Esophagus squamous epithelium (tissue), 5 donors: ENCODE measurements at regions not wholly inside any gene's neighbourhood (a gene's known extent, or its start where the extent isn't known, plus 50 kb on each side); places are given as distances from the start of the nearest gene placed in this dataset.

Experiments
- DNase-seq: peaks from one replicate; lab custom pipeline; 2025; lab: John Stamatoyannopoulos, UW
- H3K27ac ChIP-seq, 4 donors: fragments of 200-600 bp; sonication (generic); one replicate each; pipeline ENCODE4 v1.5.1; 2016 to 2019; ENCODE audit warnings: mild to moderate bottlenecking in 1 of 4
- H3K27me3 ChIP-seq, 4 donors: fragments of 200-600 bp; sonication (generic); 1 replicate in 3 of 4; 2 replicates in 1 of 4; pipeline versions ENCODE4 v1.5.1 to v1.6.0; 2017 to 2021; ENCODE audit warnings: antibody characterized with exemption in 1 of 4
- H3K36me3 ChIP-seq, 3 donors: fragments of 200-600 bp; sonication (generic); one replicate each; pipeline ENCODE4 v1.5.1; 2016 to 2019
- H3K4me1 ChIP-seq, 3 donors: fragments of 200-600 bp; sonication (generic); one replicate each; pipeline ENCODE4 v1.5.1; 2017 to 2019
- H3K4me3 ChIP-seq, 4 donors: fragments of 200-600 bp; sonication (generic); 1 replicate in 3 of 4; 2 replicates in 1 of 4; pipeline ENCODE4 v1.5.1; 2016 to 2019; ENCODE audit warnings: mild to moderate bottlenecking in 2 of 4, moderate library complexity in 1 of 4
- H3K9me3 ChIP-seq, 3 donors: fragments of 200-600 bp; sonication (generic); one replicate each; pipeline ENCODE4 v1.5.1; 2016 to 2019
- POLR2A ChIP-seq, 4 donors: fragments of 450-650 bp; IDR thresholded peaks; one replicate each; pipeline ENCODE4 v1.6.1; 2017; ENCODE audit warnings: antibody characterized with exemption in 4 of 4, mild to moderate bottlenecking in 4 of 4, moderate library complexity in 3 of 4
- WGBS, 2 donors: methylation state at CpG; one replicate each; pipeline ENCODE4 v1.1.5; 2018; 5-methylcytosine and 5-hydroxymethylcytosine counted together
- intact Hi-C: fragments of 100-400 bp; cut with DNase I; formaldehyde crosslinking; loops from one replicate; pipeline ENCODE4 v1.15.0; 2022
- TF ChIP-seq, protein P1 (sequence below), 6 experiments: fragments of 450-650 bp in 4 of 6; fragments of 200-600 bp in 2 of 6; sonication (generic) in 2 of 6; IDR thresholded peaks; one replicate each; pipeline ENCODE4 v1.5.1; 2016 to 2019; ENCODE audit warnings: antibody characterized with exemption in 6 of 6, mild to moderate bottlenecking in 4 of 6, moderate library complexity in 4 of 6
- donor health status: DM: yes; HTN: yes; CAD: no.

DNA sequence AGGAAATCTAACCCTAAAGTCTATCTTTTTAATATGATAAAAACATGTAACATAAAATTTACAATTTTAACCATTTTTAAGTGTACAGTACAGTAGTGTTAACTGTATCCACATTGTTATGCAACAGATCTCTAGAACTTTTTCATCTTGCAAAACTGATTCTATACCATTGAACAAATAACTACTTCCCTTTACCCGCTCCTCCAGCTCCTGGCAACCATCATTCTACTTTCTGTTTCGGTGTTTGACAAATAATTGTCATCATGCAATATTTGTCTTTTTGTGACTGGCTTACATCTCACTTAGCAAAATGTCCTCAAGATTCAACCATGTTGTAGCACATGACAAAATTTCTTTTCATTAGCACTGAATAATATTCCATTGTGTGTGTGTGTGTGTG lies 203.2 kb downstream of the SIM1 start:
- no peaks in the 10 kb centered on the region for H3K27me3 ChIP-seq
- H3K36me3 ChIP-seq, result no peaks in the 10 kb centered on the region
- H3K27ac ChIP-seq, result no peak overlapping the region
- no peak for DNase-seq
- no peaks in the 10 kb centered on the region for H3K9me3 ChIP-seq
- H3K4me3 ChIP-seq, result no peak overlapping the region
- no peaks in the 10 kb centered on the region for H3K4me1 ChIP-seq
- TF ChIP-seq POLR2A (IDR thresholded peaks at IDR 0.05), result no peak
- TF ChIP-seq, protein P1, sequence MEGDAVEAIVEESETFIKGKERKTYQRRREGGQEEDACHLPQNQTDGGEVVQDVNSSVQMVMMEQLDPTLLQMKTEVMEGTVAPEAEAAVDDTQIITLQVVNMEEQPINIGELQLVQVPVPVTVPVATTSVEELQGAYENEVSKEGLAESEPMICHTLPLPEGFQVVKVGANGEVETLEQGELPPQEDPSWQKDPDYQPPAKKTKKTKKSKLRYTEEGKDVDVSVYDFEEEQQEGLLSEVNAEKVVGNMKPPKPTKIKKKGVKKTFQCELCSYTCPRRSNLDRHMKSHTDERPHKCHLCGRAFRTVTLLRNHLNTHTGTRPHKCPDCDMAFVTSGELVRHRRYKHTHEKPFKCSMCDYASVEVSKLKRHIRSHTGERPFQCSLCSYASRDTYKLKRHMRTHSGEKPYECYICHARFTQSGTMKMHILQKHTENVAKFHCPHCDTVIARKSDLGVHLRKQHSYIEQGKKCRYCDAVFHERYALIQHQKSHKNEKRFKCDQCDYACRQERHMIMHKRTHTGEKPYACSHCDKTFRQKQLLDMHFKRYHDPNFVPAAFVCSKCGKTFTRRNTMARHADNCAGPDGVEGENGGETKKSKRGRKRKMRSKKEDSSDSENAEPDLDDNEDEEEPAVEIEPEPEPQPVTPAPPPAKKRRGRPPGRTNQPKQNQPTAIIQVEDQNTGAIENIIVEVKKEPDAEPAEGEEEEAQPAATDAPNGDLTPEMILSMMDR (IDR thresholded peaks at IDR 0.05), result no peak
- WGBS, 2 donors, result 68 to 71% methylated on average over 2 of the region's 2 CpGs
- intact Hi-C loops, result no loop called here

DNA sequence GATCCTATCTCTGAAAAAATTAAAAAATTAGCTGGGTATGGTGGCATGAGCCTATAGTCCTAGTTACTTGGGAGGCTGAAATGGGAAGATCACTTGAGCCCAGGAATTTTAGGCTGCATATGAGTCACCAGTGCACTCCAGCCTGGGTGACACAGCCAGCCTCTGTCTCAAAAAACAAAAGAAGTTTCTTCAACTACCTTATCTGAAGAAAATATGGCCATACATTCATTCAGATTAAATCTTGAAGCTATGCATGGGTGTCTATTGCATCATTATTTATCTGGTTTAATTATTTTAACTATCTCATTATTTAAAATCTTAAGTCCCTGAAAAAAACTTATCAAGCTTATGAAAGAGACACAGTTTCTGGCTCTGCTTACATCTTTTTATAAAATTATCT lies 204.1 kb downstream of the SIM1 start:
- H3K4me3 ChIP-seq, result no peak overlapping the region
- H3K27ac ChIP-seq, result no peak overlapping the region
- H3K4me1 ChIP-seq, result no peaks in the 10 kb centered on the region
- no peaks in the 10 kb centered on the region for H3K27me3 ChIP-seq
- TF ChIP-seq POLR2A (IDR thresholded peaks at IDR 0.05), result no peak
- TF ChIP-seq, protein P1 (IDR thresholded peaks at IDR 0.05), result no peak
- no peaks in the 10 kb centered on the region for H3K36me3 ChIP-seq
- intact Hi-C loops, result no loop called here
- no peaks in the 10 kb centered on the region for H3K9me3 ChIP-seq
- no peak for DNase-seq

DNA sequence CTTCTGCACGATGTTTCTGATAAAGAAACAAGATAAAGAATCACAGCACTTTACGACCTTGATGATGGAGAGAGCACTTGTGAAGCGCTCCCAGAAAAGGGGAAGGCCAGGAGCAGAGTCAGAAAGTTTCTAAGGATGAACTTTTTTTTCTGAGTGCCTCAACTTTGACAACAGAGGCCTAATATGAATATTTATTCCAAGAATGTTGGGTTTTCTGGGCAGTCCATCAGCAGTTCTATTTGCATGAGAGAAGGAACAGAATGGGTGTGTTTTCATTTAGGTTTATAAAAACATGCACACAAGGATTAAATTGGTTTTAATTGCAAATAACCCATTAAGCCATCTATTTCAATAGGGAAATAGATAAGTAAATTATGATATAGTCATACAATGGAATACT lies 204.9 kb downstream of the SIM1 start:
- no peaks in the 10 kb centered on the region for H3K36me3 ChIP-seq
- DNase-seq, result no peak
- H3K4me1 ChIP-seq, result no peaks in the 10 kb centered on the region
- 69 to 84% methylated on average over 3 of the region's 3 CpGs for WGBS, 2 donors
- H3K27ac ChIP-seq, result no peak overlapping the region
- H3K4me3 ChIP-seq, result no peak overlapping the region
- no peaks in the 10 kb centered on the region for H3K9me3 ChIP-seq
- TF ChIP-seq, protein P1 (IDR thresholded peaks at IDR 0.05), result no peak
- TF ChIP-seq POLR2A (IDR thresholded peaks at IDR 0.05), result no peak
- no peaks in the 10 kb centered on the region for H3K27me3 ChIP-seq
- intact Hi-C loops, result no loop called here

DNA sequence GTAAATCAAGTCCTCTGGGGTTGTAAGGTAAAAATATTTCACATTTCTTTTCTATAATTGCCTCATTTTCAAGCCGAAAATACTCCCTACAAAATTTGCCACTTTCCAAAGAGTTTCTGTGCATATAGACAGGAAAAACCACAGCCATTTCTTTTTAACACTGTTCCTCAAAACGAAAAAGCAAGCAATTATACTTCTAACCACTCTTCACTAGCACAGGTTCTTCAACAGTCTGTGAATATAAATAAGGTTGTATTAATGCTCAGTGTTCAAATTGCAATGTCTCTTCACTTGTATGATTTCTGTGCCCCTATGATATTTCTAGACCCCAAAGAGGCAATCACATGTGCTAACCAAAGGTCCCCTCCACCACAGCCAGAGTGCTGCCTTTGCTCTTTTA lies 206.0 kb downstream of the SIM1 start:
- Histone ChIP-seq H3K36me3 (no peaks in the 10 kb centered on the region), H3K4me1 (no peaks in the 10 kb centered on the region), H3K27me3 (no peaks in the 10 kb centered on the region), H3K27ac (no peak overlapping the region), H3K4me3 (no peak overlapping the region), H3K9me3 (no peaks in the 10 kb centered on the region)
- 63% methylated on average over 2 of the region's 2 CpGs for WGBS, 2 donors
- DNase-seq, result no peak
- intact Hi-C loops, result no loop called here
- TF ChIP-seq, protein P1 (IDR thresholded peaks at IDR 0.05), result no peak
- no peak for TF ChIP-seq POLR2A (IDR thresholded peaks at IDR 0.05)

DNA sequence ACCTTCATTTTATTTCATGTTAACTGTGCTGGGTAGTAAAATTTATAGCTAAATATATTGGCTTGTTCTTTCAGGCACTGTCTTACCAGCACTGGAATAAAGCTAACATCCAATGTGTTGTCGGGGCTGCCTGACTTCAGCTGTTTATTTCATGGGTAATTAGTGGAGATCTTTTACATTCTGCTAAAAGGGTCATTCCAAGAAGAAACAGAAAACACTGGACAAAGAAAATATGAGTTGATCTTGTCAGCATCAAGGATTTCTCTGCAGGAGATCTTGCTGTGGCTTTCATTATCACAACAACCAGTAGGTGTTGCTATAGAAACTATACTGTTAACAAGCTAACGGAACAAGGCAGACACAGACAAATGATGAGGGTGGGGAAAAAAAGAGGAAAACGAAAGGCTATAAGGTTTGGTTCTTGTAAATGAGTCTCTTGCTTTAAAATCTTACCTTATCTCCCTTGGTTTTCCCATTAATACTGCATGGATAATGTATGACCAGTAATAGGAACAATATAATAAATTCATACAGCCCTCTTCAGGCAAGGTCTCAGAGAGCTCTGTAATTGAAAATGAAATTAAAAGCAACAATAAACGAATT lies 206.8 kb downstream of the SIM1 start:
- no peak for TF ChIP-seq POLR2A (IDR thresholded peaks at IDR 0.05)
- TF ChIP-seq, protein P1 (IDR thresholded peaks at IDR 0.05), result no peak
- 22 to 33% methylated on average over 4 of the region's 4 CpGs for WGBS, 2 donors
- no peak for DNase-seq

More for the DNA sequence above, 206.8 kb downstream of the SIM1 start:
- intact Hi-C loops, result no loop called here
- no peaks in the 10 kb centered on the region for H3K27me3 ChIP-seq
- no peaks in the 10 kb centered on the region for H3K9me3 ChIP-seq
- no peaks in the 10 kb centered on the region for H3K4me1 ChIP-seq
- H3K4me3 ChIP-seq, result no peak overlapping the region
- no peaks in the 10 kb centered on the region for H3K36me3 ChIP-seq
- no peak overlapping the region for H3K27ac ChIP-seq
